MV-4-11 (cell line): ENCODE measurements at regions not wholly inside any gene's neighbourhood (a gene's known extent, or its start where the extent isn't known, plus 50 kb on each side); places are given as distances from the start of the nearest gene placed in this dataset.

Experiments
- DNase-seq: peaks from one replicate; lab custom pipeline; 2025; lab: John Stamatoyannopoulos, UW

DNA sequence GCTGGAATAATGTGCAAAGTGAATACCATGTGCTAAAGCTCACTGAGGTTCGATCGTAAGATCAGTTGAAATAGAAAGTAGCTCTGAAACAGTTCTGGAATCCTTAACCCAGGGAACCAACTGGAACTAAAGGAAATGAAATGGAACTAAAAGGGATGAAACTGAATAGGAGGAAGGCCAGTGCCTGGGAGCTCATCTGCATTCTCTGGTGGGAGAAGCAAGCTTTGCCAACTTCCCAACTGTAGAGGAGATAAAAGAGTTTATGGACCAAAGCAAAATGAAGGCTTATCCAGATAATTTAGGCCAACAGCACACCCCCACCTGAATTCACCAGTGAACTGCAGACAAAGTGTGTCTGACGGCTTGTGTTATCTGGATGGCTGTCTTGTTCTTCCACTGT is 188.6 kb upstream of the HABP2 start:
- DNase-seq: no peak

DNA sequence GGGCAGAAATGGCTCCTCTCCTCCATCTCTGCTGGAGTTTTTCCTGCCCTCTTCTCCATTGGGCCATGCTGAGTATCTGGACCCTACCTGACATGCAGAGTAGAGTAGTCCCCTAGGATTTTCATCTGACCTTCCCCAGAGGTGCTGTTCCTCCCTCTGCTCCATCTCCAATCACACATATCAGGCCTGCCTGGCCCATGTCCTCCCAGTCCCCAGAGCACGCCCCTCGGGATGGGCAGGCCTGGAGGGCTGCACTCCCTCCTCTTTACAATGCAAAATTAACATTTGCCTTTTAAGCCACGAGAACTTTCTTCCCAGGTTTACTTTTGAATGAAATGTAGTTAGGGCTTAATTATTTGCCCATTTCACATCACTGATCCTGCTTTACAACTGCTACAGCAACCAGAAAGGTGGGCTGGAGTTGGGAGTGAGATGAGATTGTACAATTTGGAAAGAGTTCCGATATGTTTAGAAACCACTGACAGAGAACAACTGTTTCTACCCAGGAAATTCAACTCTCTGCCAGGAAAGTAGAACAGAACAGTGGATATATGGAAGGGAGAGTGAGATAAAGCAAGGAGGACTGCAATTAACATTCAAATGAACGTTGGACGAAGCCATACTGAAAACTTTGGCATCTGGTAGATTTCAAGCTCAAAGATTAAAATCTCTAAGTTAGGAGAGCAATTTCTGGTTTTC is 184.0 kb upstream of the HABP2 start:
- no peak for DNase-seq

DNA sequence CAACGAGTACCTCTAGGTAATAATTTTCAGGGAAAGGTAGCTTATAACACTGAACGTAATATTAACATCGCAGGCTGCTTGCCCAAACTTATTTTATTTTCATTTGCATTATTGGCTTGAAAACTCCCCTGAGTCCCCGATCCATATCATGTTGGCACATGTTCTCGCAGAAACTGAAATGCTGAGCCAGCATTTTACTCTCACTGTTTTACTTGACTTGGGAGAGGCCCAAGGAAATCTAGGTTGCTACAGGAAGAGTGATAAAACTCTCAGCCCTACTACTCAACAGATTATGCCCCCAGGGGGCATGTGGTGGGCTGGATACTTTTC is 183.5 kb upstream of the HABP2 start:
- no peak for DNase-seq

DNA sequence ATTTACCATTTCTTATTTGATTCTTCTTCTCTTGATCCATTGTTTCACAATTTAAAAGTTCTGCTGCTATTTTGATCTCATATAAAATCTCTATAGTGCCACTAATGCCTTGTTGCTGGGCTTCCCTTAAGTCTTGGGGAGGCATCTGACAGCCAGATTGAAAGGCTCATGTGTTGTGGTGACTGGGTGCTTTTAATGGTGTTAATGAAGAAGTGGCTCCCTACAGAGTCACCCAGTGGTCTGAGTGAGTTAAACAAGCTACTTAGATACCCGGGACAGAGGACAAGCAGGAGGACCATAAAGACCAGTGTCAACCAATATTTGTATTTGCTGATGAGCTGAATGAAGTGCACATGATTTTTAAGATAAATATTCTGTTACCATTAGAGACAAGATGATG is 176.4 kb upstream of the HABP2 start:
- DNase-seq: no peak

DNA sequence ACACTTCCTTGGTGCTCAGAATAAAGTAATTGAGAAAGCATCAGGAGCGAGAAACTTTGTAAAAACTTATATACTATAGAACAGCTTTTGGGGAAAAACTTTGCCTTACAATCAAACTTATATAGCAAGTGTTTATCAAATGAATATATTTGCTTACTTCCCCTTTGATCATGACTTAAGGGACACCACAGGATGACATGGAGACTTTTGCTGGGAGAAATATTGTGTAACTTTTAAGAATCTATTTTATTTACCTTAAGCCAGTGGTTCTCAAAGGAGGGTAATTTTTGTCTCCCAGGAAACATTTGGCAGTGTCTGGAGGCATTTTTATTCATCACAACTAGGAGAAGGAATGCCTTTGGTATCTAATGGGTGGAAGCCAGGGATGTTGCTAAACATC is 173.8 kb upstream of the HABP2 start:
- no peak for DNase-seq

DNA sequence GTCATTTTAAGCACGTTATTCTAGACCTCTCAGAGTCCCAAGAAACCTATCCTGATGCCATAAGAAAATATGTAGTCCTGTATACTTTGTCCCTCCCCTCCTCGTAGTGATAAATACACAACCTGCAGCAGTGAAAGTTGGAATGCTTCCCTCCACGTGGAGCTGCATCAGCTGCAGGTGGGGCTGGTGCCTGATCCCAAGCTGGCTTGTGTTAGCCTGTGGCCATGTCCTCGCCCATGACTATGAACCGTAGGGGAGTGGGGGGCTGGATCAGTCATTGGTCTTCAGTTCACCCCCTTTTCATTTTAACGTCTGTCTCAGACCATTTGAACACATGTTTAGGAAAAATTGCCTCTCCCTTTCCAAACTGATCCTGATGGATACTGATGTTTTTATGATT is 171.4 kb upstream of the HABP2 start:
- no peak for DNase-seq

DNA sequence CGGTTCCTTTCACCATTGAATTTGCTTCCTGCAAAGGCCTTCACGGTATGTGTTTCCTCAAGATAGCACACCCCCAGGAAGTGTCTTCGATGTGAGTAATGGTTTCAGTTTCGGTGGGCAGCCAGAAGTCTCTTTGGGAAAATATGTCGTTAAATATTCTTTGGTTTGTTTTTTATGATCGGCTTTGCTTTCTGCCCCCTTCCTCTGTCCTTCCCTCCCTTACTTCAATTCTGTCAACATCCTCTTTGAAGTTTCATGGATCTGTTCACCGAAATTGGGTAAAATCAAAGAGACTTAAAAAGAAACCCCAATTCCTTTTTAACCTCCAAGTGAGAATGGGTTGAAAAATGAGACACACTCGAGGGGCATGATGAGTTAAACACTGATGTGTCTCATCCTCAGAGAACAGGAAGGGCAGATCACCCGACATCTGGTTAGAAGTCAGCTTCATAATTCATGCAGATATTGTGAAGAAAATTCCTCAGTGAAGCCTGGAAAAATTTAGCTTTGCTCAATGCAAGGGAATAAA is 170.8 kb upstream of the HABP2 start:
- peak; percentile 75 for DNase-seq

DNA sequence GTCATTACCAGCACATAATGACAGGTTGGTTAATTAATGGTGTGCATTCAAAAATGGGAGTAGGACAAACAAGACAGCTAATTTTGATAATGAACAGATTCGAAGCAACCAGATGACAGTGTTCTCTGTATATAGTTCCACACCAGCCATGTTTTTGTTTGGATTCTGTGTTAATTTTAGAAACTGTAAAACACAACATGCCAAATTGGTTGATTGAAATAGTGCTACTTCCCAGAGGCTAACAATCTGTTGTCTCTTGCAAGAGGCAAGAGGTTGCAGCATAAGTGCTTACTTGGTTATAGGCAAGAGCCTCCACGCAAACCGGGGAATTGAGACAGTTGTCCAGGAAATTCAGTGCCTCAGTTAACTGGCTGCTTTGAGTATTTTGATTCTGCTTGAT is 170.2 kb upstream of the HABP2 start:
- DNase-seq: no peak

DNA sequence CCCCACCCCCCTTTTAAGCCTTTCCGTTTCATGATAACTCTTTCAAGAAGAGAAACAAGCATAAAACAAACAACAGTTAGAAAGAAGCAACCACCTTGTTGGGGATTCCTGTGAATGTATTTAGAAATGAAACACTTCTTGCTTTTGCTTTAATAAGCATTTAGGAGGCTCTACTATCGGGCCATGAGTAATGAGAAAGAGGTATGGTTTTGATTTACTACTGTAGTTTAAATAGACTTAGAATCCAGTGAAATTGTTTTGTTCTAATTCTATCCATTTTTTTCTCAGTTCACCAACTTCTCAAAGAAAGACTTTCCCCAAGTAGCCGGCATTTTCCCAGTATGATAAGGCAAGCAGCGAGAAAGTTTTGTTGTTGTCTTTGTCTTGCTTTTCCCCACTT is 168.7 kb upstream of the HABP2 start:
- no peak for DNase-seq

DNA sequence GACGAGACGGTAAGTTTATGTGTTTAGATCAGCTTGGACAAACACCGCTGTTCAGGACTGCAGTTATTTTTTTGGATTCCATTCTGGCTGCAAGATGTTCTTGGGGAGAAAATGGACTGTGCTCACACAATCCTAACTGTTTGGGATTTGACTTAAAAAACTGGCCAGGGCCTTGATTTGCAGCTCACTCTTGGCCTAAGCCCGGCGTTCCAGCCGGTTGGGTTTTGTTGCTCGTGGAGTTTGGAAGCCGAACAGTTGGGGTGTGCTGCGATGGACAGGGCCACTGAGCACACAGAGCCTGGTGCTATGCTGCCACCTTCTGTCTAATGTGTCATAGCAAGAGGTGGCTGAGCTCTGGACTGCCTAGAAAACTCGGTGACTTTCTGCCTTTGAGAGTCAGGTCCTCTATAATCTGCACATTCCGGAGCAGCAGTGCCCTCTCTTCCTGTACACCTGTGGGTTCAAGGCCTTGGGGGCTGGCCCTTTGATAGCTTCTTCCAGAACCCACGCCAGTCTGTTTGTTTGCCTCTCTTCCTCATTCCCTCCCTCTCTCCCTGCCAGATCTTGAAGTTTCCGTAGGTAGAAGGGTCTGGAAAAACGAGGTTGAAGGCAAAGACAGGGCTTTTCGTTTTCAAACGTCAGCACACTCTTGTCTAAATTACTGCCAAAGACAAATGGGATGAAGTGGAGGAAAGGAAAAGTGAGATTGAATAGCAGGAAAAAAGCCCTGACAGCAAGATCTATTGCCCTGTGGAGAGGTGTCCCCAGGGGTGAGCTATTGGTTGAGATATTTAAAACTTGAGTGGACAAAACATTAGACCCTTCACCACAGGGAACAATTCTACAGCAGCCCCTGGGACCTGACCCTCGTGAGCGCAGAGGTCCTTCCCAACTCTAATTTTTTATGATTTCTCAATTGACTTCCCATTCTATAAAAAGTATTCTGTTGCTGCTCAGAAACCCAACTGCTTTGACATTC is 167.5 kb upstream of the HABP2 start:
- peak; percentile 66 for DNase-seq

DNA sequence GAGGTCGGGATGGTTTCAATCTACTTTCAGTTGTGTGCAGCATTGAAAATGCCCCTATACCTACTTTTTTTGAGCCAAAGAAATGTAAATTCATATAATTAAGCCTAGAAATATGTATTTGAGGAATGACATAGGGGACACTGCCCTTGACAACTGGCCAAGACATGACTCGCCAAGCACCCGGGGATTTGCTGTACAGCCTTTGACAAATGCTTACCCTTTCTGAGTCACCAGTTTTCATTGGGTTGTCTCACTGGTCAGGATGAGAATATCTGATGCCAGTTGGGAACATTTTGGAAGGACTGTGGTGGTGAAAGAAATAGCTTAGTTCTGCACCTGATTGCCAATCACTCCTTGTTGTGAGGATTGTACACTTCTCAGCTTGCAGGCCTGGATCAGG is 166.8 kb upstream of the HABP2 start:
- no peak for DNase-seq

DNA sequence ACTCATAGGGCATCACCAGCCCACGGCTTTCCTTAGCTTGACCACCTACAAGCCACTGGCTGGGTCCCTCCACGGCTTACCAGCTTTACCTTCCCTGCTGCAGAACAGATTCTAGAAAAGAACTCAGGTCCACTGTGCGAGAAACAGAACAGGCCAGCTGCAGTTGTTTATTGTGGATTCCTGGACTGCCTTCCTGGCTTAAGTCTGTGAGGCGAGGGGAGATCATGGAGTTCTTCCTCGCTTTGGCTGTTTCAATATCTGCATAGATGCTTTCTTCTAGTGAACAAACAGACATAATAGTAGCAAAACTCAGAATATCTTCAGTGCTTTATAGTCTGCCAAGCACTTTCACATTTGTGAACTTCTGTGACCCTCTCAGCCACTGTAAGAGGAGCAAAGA is 162.9 kb upstream of the HABP2 start:
- DNase-seq: no peak

DNA sequence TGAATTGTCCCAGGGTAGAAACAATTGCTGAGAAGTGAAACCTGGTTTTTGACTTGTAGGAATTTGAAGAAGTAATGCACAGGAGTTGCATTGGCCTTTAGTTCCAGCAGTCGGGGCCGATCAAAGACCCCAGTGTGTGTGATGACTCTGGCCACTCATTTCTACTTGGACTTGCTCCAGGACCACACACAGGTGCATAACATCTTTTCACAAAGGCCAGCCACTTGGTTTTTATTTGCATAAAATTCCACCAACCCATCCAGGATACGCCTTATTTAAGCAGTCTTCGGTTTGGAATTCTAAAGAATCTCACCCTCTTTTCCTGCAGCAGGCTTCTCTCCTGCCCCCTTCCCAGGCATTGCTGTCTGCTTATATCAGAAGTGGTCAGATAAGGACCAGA is 162.0 kb upstream of the HABP2 start:
- DNase-seq: no peak

DNA sequence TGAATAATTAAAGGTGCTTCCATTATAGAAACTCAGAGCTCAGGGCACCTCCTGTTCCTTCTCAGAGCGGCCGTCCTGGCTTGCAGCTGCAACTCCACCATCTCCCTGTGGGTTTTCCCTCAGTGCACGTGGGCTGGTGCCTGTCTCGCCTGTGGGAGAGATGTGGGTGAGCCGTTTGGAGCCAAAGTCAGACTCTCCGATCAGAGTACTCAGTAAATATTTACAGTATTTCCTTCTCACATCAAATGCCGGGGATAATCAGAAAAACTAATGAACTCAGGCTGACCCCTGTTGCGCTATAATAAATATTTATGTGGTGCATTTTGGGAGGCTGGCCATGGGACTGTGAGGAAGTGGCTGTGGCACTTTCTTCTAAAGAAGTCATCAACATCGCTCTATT is 155.8 kb upstream of the HABP2 start:
- no peak for DNase-seq

DNA sequence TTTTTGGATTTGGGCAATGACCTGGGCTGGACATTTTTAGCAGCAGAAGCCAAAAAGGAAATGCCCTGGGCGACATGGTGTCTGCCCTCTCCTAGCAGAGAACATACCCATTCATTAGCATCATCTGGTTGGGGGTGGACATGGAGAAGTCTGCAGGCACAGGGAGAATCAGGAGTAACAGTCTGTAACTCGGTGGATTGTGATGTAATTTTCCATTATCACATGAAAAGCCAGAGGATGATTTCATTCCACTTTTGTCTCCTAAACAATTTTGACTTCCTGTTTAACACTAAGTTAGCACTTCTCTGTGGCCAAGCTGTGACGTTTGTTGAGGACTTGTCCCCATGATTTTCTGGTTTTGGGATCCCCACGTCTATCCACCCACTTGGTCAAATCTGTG is 153.8 kb upstream of the HABP2 start:
- DNase-seq: no peak

DNA sequence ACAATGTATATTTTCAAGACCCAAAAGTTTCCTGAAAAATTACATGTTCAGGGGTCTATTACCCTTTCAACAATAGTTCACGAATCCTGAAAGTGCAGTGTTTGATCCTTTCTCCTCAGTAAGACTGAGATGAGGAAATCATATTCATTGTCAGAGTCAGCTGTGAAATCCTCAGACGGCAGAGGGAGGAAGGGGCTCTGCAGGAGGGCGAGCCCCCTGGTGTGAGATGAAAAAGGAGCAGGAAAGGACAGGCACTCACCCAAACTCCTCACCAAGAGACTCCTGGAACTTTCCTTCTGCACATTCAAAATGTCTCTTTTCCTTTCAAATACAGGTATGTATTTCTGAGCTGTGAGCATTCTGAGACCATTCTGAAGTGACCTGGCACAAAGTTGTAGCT is 150.3 kb upstream of the HABP2 start:
- no peak for DNase-seq

DNA sequence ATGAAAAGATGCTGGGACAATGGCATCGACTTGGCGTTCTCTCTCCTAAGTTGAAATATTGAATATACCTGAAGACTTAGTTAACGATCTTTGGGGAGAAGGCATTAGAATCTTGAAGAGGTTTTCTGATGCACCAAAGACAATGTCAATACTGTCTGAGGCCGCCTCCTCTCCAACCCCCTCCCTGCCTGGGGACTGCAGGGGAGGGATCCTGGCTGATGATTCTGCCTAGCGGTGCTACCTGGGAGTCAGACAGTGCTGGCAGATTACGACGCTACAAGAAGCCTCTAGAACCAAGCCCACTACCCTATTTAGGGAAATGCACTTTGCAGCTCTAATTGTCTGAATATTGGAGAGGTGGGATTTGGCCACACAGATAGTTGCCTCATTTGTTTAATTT is 145.6 kb upstream of the HABP2 start:
- DNase-seq: no peak

DNA sequence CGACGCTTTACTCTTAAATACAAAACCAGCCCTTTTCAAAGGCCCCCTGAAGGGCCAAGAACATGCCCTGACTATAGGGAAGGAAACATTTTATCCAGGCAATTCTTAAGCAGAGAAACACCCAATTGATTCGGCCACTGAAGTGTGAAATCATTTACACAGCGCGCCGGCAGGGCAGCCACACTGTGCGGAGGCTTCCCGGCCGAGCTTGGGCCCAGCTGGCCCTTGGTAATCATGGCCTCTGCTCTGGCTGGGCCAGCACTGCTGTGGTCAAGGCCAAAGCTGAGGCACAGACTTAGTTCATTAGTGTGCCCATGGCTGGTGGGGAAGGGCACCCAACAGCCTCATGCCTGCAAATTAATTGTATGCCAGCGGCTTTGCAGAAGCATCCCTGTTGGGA is 143.7 kb upstream of the HABP2 start:
- no peak for DNase-seq

DNA sequence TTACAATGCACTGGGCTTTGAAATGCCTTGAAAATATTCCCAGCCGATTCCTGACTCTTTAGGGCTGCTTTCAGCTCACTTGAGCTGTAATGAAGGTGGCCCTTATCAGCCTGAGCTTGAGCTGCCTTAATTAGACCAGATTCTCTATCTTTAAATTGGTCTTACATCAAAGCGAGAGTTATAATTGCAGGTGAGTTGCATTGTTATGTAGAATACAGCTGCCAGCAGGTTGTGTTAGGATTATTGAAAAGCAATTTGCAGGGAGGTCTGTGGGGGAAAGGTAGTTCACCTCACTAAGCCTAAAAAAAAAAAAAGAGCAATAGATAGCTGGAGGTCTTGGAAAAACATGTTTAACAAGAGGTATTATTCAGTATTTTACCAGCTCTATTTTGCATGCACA is 142.2 kb upstream of the HABP2 start:
- DNase-seq: no peak

DNA sequence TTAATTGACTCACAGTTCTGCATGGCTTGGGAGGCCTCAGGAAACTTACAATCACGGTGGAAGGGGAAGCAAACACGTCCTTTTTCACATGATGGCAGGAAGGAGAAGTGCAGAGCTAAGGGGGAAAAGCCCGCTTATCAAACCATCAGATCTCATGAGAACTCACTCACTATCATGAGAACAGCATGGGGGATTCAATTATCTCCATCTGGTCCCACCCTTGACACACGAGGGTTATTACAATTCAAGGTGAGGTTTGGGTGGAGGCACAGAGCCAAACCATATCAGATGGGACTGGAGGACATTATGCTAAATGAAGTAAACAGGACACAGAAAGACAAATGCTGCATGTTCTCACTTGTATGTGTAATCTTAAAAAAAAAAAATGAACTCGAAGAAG is 141.4 kb upstream of the HABP2 start:
- DNase-seq: no peak

DNA sequence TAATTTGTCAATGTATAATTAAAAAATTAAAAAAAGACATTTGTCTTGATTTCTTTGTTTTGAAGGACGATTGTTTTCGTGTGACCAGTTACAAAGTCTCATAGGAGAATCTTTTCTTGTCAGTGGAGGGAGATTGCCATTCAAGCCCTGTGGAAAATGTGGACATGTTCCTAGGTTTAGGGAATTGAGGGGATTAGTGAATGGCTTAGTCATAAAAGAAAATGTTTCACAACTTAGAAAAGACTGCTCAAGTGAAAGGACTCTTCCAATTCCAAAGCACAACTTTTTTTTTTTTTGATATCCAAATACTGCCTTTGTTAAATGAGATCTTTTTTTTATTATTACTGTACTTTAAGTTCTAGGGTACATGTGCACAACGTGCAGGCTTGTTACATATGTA is 140.7 kb upstream of the HABP2 start:
- DNase-seq: no peak

DNA sequence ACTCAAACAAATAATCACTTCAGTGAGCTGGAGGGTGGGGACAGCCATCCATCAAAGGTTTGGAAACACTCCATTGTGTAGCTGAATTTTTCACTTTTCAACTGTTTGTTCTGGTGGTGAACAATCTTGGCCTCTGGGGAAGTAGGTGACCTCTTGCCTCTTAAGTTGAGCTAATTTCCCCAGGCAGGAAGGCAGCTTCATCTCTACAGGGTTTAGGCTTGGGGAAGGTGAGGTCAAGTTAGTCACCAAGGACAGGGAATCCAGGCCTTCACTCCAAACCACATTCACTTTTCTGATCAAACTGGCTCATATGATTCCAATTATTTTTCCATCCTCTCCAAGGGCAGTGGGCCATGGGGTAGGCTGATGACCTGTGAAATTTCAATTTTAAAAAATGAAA is 138.3 kb upstream of the HABP2 start:
- DNase-seq: no peak

DNA sequence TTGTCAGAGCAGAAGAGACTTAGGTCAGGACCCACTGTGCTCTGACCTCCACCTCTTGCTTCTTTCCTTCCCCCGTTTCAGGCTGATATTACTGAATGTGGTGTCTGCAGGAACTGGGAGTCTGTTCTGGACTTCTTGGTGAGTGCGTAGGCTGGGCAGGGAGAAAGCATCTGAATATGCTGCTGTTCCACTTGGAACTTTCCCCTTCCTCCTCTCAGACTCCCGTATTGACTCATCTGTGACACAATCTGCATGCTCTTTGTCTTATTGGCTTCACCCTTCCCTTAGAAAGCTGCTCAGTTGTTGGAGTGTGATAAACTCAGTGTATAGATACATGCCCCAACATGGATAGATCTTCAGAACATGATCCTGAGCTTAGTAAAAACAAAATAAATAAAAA is 137.6 kb upstream of the HABP2 start:
- DNase-seq: no peak
